HUDEP-2 (cell line): ENCODE measurements at regions not wholly inside any gene's neighbourhood (a gene's known extent, or its start where the extent isn't known, plus 50 kb on each side); places are given as distances from the start of the nearest gene placed in this dataset.
"Not testable (repeated sequence)": the region's sequence is repeated elsewhere in the genome, so short reads cannot be mapped to it uniquely, and the experiment has no call there.

Source experiments
- DNase-seq, 76 experiments: peaks; one replicate each; lab custom pipeline; 2025; ENCODE audit not compliant: unreplicated experiment in 76 of 76; lab: John Stamatoyannopoulos, UW

DNA sequence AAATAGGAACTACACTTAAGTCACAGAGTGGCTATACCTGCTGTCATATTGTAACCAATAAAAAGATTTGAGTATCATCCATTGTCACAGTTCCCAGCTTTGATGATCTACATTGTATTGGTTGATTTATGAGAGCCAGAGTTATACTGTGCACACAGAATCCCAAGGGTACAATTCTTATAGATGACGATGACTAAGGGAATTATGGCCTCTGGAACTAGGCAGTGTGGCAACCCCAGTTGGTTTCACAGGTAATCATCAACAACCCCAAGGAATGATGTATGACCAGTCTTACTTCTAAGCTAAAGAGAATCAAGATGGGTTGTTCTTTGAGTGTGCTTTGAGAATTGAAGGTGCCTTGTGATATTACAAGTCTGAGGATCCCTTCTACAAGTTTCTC is 217.3 kb downstream of the ETAA1 start:
- no peak for DNase-seq

DNA sequence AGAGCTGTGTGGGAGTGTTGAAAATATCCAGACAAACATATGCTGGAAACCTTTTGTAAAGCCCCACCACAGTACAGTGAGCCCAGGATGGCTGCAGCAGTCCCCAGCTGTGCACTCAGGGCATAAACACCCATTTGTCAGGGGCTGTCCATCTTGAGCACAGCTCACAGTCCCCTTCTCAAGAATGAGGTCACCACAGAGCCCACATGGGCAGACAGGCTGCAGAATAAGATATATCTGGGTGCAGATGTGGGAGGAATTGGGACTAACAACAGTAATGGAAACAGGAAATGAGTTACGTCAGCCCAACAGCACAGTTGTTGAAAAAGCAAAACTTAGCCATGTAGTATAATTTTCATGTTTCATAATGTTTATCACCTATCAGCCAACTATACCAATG is 219.6 kb downstream of the ETAA1 start:
- no peak for DNase-seq

DNA sequence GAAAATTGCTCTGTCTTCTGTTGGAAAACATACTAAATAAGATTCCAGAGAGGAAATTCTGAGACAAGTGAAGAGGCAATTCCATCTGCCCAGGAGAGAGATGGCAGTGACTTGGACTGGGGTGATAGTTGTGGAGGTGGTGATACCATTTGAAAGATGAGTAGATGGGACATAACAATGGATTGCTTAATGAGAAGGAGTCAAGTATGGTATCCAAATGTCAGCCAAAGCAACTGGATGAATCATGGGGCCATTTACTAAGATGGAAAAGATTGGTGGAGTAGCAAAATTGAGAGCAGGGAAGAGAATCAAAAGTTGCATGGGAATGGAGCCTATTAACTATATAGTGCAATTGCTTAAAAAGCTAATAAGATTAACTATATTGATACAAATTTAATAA is 222.1 kb downstream of the ETAA1 start:
- no peak for DNase-seq

DNA sequence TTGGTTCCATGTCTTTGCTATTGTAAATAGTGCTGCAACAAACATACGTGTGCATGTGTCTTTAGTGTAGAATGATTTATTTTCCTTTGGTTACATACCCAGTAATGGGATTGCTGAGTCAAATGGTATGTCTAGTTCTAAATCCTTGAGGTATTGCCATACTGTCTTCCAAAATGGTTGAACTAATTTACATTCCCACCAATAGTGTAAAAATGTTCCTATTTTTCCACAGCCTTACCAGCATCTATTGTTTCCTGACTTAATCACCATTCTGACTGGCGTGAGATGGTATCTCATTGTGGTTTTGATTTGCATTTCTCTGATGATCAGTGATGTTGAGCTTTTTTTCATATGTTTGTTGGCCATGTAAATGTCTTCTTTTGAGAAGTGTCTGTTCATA is 226.6 kb downstream of the ETAA1 start:
- not testable (repeated sequence) for DNase-seq

DNA sequence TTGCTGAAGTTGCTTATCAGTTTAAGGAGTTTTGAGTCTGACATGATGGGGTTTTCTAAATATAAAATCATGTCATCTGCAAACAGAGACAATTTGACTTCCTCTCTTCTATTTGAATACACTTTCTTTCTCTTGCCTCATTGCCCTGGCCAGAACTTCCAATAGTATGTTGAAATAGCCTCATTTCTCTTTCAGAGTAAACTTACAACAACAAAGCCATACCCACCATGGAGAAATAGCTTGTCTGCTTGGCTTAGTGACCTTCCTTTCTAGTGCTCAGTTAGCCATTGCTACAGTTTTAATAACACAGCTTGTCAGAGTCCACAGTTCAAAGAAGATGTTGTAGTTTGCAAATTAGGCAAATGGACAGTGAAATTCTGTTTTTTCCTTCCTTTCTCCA is 228.0 kb downstream of the ETAA1 start:
- no peak for DNase-seq

DNA sequence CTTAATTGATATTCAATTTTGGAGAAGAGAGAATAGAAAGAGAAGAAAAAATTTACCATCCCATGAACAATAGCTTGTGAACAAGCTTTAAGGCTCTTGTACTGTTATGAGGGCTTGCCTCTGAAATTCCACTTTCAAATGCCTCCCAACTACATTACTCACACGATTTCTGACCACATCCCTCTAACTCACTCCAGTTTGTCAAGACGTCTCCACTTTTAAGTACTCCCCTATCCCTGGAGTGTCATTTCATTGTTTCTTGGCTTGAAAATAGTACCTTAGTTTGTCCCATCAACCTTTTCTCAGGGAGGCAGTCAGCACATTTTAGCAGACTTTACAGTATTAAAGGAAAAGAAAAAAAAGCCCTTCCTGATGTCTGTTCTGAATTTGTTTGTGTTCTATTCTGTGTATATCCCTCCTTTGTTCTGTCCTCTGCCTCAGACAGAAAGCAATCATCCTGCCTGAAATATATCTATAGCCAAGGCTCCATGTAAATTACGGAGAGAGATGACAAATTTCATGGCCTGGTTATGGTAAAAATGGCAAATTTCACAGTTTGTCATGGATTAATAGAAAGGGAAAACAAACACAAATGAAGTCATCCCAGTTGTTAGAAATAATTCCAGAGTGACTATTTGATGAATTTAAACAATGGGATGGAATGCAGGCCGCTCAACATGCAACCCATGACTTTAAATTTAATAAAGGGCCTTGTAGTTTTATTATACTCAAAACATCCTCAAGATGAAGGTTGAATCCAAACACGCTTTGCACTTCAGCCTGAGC is 228.8 kb downstream of the ETAA1 start:
- no peak for DNase-seq

DNA sequence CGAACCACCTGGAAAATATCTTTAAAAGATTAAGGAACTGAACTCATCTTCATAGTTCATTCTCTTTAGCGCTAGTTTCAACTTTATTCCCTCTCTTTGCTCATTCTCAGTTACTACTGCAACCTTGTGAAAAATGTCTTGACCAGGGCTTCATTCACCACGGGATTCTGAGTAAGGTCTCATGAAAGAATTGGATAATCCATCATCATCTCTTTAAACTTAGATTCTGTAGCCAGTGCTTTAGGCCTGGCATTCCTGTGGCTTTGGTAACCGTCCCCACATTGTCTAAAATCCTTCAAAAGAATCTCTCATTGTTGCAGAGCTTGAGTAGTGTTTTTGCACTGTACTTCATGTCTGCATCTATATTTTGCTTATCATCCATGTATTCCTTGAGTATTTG is 229.5 kb downstream of the ETAA1 start:
- DNase-seq = no peak

DNA sequence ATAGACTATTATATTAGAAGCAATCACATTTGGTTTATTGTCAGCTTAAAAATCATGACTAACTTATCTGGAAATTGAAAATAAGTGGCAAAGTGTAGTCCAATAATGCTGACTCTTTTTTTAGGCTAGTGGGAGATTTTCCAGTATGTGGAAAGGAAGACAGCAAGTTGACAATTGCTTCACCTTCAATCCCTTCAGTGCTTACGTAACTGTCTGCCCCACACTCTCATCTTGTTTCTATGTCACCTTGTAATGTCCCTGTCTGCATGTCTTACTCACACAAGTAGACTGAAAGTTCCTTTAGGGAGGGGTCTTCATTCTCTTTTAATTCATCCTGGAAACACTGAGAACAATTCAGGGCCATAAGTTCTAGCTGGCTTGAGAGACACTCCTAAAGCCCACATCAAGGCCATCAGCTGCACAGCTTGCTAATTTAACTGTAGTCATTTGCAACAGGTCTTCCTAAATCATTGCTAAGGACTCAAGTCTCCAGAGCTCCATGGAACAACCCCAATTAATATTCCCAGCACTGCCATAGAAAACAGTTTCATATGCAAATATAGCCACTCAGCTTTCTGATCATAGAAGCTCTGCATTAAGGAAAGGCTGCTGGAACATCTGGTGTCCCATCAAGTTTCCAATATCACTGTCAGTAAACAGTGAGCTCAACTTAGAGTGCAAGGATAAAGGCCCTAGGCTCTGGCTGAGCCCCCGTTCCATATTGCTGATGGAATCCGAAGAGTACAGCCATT is 230.5 kb downstream of the ETAA1 start:
- DNase-seq = no peak

DNA sequence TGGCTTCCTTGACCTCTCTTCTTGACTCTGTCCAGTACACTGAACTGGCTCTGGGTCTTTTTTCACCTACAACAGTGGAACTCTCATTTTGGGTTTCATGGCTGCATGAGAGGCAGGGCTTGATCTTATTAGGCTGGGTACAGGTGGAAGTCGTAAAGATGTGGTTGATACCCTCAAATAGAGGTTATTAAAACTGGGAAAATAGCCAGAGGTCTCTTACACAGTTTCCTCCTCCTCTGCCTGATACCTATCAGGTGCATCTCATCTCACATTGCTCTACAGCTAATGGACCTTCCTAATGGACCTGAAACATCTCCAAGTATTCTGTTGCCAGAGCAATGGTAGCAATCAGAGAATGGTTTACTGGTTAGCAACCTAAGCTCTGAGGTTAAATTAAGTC is 231.8 kb downstream of the ETAA1 start:
- DNase-seq = no peak

DNA sequence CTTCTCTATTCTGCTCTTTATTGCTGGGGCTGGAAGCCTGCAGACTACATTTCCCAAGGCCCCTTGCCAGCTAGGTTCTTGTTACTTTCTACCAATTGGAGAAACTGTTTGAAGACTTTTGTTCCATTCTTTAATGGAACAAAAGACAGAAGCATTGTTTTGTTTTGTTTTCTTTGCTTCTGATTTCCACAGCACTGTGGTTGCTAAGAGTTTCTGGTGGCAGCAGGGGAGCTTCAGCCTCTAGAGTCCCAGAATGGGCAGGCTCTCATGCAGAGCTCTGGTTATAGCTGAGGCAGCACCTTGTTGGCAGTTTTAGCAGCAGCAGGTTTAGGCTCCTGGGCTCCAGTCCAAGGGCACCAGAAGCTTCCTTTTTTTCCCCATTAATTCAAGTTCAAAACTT is 234.3 kb downstream of the ETAA1 start:
- no peak for DNase-seq

DNA sequence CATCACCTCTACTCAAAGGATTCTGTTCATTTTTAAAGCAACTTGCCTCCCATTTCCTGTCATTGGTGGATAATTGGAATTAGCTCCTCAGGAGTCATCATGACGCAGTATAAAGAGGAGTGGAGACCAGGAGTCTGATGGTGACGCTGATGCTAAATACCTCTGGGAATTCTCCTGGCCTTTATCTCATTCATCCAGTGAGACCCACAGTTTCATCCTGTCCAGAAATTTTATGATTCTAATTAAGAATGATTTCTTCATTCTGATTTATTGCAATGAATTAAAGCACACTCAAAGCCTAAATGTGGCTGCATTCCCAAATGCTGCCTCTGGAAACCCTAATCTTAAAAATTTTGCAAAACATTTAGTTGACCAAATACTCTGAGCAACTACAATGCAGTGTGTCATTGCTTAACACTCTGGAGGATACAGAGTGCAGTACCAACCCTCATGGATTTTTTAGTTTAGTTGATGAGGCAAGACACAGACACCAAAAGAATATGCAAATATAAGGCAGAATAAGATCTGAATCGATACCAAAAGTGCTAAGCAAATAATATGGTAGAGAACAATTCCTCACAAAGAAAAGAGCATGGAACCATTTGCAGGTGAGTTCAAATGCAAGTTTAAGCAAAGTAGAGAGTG is 236.2 kb downstream of the ETAA1 start:
- no peak for DNase-seq

DNA sequence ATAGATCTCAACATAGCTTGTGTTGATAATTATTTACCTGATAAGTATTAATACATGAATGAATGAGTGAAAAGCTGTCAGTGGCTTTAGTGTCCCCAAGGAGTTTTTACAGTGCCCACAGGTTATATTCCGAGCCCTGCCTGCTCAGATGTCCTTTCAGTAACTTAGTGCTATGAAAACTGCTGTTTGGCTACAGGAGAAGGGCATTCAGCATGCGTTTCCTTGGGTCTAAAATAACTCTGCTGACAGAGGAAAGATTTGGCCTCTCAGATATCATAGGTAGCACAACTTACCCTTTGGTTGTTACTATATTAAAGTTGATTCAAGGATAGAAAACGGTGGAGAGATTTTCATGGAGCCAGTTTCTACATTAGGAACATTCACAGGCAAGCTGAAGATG is 241.0 kb downstream of the ETAA1 start:
- no peak for DNase-seq

DNA sequence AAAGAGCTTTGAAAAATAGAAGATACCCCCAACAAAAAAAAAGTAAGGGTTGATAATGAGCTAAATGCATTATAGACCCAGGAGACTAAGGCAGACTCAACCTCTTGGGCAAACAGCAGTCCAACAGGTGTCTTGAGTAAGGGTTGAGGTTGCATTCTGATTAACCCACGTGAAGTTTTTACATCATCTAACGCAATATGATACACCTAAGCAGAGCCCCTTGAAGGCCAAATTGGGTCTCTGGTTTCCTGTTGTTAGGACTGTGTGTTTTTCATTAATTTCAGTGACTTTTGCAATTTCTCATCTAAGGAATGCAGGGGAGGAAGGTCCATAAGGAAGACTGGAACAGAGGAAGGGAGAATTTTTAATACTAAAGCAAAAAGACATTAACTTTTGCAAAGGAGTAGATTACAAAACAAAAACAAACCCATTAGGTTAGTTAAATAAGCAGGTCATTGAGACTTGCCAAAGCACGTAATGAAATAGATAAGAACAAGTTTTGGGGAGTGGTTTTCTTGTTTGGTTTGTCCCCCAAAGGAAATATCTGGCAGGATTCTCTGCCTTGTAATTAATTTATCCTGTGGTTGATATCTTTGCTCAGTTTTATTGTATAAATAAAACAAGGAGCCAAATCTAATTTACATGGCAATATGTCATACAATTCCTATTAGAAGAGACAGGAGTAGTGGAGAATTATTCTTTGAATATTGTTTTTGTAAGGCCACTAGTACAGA is 244.3 kb downstream of the ETAA1 start:
- DNase-seq = no peak

DNA sequence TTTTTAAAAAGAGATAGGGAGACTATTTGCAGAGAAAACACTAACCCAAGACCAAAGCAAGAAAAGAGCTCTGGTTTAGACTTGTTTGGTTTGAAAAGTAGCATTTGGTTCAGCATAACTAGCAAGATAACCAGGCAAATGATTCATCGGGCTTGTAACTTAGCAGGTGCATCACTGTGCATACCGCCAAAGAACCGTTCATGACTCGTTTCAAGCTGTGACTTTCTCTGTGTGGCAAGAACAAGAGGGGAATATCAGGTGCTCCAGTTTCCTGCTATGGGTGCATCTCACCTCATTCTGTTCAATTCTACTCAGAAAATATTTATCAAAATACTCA is 244.9 kb downstream of the ETAA1 start:
- no peak for DNase-seq

DNA sequence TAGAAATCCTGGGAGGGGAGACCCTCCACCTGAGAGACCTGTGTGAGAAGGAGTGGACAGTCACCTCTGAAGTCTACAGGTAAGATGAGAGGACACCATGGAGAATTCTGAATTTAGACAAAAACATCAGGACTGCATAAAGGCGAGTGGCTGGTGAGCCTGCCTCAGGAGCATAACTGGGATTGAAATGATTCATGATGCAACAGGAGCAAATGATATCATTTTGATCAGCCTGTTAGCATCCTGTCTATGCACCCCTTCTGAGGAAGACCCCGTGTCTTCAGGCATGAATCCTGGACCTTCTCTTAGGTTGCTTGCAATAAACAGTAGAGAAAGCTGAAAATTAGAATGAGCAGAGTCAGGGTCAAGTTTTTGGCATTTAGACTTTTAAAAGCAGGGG is 245.8 kb downstream of the ETAA1 start:
- DNase-seq = no peak

DNA sequence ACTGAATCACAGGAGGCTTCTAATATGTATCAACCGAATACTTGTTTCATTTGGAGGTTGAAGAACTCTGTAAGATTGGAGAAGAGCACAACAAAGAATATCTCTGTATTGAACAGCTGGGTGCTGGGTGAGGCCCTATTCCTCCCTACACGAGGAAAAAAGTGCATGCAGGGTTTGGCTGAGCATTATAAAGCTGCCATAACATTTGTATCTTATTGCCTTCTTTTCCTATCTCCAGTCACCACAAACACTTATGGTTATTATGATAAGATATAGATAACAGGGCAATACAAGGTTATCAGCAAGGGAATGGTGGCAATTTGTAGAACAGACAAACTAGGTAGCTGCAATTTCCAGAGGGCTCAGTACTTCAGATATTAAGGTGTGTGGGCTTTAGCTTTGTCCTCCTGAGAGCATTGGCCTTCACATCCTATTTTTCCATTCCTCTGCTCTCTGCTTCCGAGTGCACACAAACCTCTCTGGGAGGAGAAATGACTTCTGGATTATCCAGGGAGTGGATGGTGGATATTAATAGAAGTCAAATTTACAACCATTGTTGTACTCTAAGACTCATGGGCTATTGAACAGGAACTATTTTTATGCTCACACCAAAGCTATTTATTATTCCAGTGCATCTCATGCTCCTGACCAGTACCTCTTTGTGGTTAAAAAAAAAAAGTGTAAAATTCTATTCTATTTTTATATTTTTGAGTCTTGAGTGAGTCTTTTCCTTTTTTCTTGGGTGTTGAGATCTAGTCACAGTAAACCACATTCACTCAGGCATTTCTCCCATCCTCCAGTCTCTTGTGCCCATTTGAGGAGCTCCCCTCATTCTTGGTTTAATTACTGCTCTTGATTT is 248.4 kb downstream of the ETAA1 start:
- DNase-seq = peak in 6 of 76 experiments; percentile 2 to 32 (median 6)

DNA sequence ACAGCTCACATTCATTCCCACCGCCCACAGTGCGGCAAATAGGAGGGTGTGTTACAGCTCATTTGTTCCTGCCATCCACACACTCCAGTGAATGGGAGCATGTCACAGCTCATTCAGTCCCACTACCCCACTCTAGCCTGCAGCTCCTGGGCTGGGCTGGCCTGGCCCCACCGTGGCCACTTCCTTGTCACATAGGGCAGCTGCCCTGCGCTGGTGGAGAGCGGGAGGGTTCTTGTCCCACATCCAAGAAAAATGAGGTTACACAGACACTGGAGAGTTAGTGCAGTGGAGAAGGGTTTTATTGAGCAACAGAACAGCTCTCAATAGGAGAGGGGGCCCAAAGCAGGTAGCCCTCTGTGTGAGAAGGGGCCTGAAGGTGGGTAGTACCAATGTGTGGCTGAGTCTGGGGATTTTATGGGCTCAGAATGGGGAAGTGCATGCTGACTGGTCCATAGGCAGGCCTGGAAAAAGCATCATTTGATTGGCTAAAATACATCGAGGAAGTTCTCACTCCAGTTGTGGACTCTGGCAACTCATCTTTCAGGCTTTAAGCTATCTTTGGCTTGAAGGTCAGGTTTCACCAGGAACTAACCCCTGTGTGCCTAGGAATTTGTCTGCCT is 249.7 kb downstream of the ETAA1 start:
- DNase-seq = no peak

DNA sequence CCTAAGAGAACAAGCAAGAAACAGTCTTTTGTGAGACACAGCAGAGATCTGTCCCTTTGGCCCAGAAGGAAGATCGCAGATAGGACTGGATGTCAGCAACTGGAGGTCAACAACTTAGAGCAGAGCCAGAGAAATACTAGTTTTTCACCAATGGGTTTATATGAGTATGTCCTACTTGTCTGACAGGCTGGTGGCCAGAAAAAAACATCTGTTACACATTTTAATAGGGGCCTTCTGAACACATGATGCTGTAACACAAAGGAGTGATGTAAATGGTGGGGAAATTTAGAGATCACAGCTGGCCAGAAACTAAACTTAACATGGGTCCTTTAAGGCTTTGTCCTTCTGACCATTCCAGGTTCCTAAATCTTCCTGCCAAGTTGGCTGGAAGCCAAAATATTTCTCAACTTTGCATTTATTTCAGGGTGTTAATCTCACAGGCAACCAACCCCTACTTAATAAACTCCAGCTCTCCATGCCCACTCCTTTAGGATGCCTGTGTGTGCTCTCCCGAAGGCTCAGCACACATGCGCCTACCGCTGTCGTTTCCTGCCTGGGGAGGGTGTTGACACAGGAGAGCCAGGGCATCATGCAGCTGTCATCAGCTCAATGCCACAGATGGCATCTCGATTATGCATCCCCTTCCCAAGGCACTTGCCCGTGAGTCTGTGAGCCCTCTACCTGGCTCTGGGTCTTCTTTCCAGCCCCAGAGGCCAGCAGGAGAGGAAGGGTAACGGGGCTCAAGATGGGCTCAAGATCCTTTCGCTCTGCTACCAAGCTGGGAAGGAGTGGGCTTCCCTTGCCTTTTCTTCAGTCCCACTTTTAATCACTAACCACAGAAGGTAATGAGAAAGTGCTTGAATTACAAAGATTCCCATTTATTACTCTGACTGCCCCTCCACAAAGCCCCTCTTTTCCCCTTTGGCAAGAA is 252.5 kb downstream of the ETAA1 start:
- no peak for DNase-seq
